Kidney tubule cell (primary cell): ENCODE measurements at regions not wholly inside any gene's neighbourhood (a gene's known extent, or its start where the extent isn't known, plus 50 kb on each side); places are given as distances from the start of the nearest gene placed in this dataset.
A peak's percentile ranks its signal among the peaks of the same experiment; 100 is the strongest.

Experiments
- DNase-seq: peaks from one replicate; pipeline ENCODE4 v3.0.0-alpha.2; 2018; ENCODE audit warnings: low spot score

DNA sequence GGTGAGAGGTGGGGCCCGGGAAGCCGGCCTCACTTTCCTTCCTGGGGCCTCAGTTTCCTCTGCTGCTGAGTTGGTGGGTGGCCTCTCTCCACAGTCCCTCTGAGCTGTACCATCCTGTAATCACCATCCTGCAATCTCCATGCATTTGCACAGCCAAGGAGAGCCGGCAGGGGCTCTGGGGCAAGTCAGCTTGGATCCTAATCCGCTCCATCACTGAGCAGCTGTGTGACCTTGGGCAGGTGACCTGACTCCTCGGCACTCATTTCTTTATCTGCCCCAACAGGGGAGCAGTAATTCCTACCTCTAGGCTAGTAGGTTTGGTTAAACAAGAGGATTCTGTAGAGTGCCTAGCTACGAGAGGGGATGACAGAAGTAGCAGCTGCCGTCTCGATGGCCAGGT, 88.2 kb upstream of the ZNF618 start:
- DNase-seq, result no peak

DNA sequence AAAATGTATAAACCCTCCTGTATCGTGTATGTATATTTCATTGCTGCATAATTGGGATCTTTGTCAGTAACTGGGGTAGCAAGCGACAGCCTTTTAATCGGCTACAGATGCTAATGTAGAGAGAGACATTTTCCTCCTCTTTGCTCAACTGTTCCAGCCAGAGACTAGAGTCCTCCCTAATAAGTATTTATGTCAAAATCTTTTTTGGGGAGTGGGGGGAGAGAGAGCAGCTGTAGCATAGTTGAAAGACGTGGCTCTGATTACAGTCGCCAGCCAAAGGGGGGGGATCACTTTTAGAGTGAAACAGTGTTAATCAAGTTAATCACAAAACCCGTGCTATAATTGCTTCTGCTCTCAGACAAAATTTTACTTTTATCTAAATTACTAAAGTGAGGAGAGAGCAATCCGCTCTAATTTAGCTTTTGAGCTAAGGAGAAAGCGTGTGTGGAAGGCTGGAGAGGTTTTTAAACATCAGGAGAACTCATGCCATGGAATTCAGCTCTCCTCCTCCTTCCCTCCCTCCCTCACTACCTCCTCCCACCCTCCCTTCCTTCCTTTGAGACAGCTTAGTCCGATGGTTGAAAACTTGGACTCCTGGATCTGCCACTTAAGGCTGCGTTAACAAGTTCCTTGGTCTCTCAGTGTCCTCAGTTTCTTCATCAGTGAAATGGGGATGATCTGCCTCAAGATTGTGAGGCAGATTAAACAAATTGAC, 87.3 kb upstream of the ZNF618 start:
- DNase-seq, result no peak

- DNase-seq, result no peak
Observed at GRCh38 chr9:113790093-113790492, 86.0 kb upstream of the ZNF618 start.

DNA sequence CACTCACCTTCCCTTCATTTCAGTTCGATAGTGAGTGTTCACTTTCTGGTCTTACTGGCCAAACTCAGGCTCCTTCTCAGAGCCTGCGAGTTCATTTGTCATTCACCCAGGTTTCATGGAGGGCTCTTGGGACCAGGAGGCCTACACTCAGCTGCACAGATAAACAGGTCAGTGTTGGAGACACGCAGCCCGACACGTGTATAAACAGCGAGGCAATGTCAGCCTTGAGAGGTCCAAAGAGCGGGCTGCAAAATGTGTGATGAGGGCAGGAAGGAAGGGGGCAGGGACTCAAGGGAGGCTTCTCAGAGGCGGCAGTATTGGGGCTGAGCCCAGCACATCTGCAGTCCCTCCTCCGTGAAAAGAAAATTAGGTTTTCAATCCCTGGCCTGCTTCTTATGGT, 82.6 kb upstream of the ZNF618 start:
- no peak for DNase-seq

DNA sequence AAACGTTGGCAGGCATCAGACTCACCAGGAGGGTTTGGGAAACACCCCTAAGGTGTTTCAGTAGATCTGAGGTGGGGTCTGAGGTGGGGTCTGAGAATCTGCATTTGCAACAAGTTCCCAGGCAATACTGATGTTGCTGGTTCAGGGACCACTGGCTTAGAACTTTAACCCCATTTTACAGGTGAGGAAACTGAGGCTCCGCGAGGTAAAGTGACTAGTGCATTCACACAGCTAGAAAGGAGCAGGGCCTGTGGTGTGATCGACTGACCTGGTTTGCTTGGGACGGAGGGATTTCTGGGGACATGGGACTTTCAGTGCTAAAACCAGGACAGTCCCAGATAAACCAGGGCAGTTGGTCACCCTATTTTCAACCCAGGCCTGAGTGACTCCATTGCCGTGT, 81.4 kb upstream of the ZNF618 start:
- no peak for DNase-seq

GRCh38 chr9:113795811-113796392, 80.2 kb upstream of the ZNF618 start:
- DNase-seq, result no peak

GRCh38 chr9:113796646-113797426, 79.3 kb upstream of the ZNF618 start:
- DNase-seq, result no peak

DNA sequence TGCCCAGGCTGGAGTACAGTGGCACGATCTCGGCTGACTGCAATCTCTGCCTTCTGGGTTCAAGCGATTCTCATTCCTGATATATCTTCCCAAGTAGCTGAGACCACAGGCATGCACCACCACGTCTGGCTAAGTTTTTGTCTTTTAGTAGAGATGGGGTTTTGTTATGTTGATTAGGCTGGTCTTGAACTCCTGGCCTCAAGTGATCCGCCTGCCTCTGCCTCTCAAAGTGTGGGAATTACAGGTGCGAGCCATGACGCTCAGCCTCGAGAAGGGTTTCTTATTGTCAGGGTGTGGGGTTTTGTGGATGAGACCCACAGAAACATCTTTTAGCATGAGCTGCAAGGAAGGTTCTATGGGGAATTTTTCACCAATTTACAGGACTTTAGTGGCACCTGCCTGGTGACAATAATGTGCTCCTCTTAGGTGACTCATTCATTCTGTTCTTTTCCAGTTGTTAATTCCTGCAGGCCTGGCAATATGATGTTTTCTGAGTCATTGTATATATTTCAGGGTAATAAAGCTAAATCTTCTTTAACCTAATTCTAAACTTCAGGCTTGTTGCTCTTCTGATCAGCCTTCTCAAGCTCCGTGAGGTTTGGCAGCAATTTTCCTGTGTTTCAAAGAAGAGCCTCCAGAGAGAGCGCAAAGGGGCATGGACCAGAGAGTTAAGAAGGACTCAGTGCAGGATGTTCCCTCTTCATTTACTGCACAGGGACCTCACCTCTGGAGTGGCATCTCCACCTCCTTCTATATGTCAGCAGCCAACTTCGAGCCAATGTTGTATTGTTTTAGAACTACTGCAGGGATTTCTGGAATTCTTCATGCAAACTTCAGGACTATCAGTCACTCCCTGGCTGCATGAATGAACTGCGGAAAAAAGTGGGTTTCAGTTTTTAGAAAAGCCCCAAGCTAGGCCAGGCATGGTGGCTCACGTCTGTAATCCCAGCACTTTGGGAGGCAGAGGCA, 77.8 kb upstream of the ZNF618 start:
- DNase-seq, result no peak

DNA sequence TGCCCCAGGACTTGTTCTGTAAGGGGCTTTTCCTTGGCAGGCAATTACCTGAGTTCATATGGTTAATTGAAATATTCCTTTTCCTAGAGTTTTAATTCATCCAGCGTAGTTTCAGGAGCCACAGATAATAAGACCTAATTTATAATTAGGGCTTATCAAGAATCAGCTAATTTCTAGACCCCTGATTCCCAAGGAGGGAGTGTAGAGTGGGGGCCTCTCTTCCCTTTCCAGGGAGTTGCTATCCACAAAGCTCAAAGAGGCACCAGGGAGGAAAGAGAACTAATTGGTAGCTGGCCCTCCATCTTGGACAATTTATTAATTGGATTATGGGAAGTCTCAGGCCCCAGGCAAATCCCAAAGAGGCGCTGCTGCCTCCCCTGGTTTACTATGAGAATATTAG, 75.8 kb upstream of the ZNF618 start:
- no peak for DNase-seq

GRCh38 chr9:113803811-113804589, 72.1 kb upstream of the ZNF618 start:
- no peak for DNase-seq

GRCh38 chr9:113805486-113806132, 70.5 kb upstream of the ZNF618 start:
- no peak for DNase-seq

DNA sequence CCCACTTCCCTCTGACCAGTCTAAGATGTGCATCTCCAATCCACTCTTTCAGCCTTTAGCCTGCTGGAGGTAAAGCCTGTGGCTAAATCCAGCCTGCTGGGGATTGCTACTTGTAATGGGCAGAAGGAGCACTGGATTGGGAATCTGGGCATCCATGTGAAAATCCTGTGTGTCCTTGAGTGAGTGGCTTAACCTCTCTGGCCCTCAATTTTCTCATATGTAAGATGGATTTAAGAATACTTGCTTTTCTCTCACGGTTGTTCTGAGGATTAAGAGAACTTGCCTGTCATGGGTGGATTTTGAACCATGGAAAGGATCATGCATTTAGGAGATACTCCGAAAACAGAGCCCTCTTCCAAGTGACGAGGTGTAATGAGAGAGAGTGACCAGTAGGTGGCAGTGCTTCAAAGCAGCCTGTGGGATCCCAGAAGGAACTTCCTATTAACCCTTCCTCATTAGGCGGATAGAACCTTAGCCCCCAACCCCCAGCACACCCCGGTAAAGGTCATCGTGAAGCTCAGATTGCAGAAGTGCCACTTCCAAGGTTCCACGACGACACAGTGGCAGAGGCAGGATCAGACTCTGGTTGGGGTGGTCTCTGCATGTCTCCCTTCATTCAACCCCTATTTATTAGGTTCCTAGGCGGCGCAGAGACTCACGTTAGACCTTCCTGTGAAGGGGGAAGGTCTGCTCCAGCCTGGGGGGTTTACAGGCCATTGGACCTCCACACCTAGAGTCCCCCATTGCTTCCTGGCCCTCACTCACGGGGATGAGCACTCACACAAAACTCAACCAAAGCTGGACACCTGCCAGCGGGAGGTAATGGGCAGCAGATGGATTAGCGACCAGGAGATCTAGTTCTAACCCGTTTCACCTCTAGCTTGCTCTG, 68.7 kb upstream of the ZNF618 start:
- DNase-seq, result peak; percentile 57

GRCh38 chr9:113808391-113809358, 67.4 kb upstream of the ZNF618 start:
- DNase-seq, result peak; percentile 70

DNA sequence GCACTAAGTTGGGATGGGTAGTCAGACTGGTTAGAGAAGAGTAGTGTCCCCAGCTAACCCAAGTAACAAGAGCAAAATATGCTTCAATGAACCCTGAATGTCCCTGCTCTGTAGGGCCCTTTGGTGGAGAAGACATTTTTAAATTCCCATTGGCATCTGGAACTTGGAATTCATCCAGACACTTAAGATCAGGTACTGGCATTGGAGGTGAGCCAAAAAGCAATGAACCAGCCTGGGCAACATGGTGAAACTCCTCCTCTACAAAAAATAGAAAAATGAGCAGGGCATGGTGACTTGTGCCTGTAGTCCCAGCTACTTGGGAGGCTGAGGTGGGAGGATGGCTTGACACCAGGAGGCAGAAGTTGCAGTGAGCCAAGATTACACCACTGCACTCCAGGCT, 58.9 kb upstream of the ZNF618 start:
- peak; percentile 2 for DNase-seq

GRCh38 chr9:113818391-113818790, 57.7 kb upstream of the ZNF618 start:
- no peak for DNase-seq

DNA sequence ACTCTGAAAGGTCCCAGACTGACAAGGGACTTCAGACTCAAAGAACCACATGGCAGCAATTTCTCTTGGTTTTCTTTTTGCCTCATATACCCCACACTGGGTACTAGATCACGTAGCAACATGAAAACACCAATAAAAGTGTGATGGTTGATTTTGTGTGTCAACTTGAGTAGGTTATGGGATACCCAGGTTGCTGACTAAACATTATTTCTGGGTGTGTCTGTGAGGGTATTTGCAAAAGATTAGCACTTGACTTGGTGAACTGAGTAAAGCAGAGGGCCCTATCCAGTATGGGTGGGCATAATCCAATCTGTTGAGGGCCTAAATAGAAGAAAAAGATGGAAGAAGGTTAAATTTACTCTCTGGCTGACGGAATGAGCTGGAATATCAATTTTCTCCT, 53.8 kb upstream of the ZNF618 start:
- no peak for DNase-seq

- no peak for DNase-seq
Observed at GRCh38 chr9:113823421-113823820, 52.7 kb upstream of the ZNF618 start.
